ENCODE measurements at regions not wholly inside any gene's neighbourhood (a gene's known extent, or its start where the extent isn't known, plus 50 kb on each side); places are given as distances from the start of the nearest gene placed in this dataset.

DNA sequence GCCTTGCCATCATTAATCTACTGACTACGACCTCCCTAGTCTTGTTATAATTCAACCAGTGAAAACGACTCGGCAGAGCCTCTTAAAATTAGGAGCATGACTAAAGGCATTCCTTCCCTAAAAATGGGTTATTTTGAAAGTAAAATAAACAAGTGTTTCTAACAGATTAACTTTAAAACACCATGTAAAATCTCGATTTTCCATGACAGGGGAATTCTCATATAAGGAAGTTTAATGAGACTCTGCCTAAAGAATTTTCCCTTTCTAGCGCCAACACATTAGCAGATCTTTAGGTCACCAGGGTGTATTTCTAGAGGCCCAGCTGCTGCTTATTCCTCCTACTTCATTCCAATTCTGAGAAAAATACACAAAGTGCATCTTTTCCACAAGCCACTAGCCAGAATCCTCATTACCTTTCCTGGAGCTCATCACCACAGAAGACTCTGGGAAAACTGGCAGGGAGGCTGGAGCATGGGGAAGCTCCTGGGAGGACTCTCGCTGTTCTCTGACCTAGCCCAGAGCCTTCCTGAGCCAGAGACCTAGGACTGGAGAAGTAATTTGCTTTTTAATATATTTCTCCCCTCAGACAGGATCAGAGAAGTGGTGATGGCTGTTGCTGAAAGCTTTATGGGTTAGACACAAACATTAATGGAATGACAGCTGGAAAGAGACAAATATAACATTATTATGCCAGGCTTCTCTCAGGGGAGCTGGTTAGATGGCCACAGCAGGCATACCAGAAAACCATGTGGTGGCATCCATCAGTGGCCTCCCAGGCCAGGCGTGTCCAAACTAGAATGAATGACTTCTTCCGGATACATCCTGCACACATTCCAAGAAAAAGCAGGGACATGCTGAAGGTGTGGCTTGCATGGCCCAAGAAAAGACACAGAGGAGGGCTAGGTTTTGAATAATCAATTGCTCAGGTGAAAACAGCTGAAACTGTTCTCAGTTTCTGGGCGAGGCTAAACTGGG lies 63.6 kb upstream of the CTTNBP2NL start:
- H3K27ac Mint-ChIP-seq = no peak overlapping the region
- no peak for DNase-seq (ENCODE audit: low spot score)
- H3K27me3 Mint-ChIP-seq (ENCODE audit: insufficient read depth, low read depth) = peaks cover 6% of the 10 kb centered on the region
- H3K27ac ChIP-seq = no peak overlapping the region
- no peaks in the 10 kb centered on the region for H3F3A ChIP-seq (ENCODE audit: low read depth)
- no peak for TF ChIP-seq EZH2 (IDR thresholded peaks at IDR 0.05)
- TF ChIP-seq EZH2phosphoT487 (IDR thresholded peaks at IDR 0.05) = no peak
- TF ChIP-seq, protein P1, sequence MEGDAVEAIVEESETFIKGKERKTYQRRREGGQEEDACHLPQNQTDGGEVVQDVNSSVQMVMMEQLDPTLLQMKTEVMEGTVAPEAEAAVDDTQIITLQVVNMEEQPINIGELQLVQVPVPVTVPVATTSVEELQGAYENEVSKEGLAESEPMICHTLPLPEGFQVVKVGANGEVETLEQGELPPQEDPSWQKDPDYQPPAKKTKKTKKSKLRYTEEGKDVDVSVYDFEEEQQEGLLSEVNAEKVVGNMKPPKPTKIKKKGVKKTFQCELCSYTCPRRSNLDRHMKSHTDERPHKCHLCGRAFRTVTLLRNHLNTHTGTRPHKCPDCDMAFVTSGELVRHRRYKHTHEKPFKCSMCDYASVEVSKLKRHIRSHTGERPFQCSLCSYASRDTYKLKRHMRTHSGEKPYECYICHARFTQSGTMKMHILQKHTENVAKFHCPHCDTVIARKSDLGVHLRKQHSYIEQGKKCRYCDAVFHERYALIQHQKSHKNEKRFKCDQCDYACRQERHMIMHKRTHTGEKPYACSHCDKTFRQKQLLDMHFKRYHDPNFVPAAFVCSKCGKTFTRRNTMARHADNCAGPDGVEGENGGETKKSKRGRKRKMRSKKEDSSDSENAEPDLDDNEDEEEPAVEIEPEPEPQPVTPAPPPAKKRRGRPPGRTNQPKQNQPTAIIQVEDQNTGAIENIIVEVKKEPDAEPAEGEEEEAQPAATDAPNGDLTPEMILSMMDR (IDR thresholded peaks at IDR 0.05) = no peak
- no peaks in the 10 kb centered on the region for H3K9me3 ChIP-seq (ENCODE audit: low read depth)
- H4K20me1 ChIP-seq (ENCODE audit: low read depth) = no peaks in the 10 kb centered on the region
- no peaks in the 10 kb centered on the region for H3K4me1 ChIP-seq
- H2AFZ ChIP-seq (replicated peaks) = no peak overlapping the region
- H3K36me3 Mint-ChIP-seq = no peaks in the 10 kb centered on the region
- H3K4me3 Mint-ChIP-seq = no peak overlapping the region
- peaks cover 12% of the 10 kb centered on the region for H3K27me3 ChIP-seq
- H3K79me2 ChIP-seq (ENCODE audit: low read depth) = no peaks in the 10 kb centered on the region
- no peak overlapping the region for H3K9ac ChIP-seq
- H3K4me1 Mint-ChIP-seq = peaks cover 4% of the 10 kb centered on the region
- no peak overlapping the region for H3K4me2 ChIP-seq
- H3K36me3 ChIP-seq = no peaks in the 10 kb centered on the region
- H3K4me3 ChIP-seq = no peak overlapping the region
- peaks cover 6% of the 10 kb centered on the region for H3K9me3 Mint-ChIP-seq

DNA sequence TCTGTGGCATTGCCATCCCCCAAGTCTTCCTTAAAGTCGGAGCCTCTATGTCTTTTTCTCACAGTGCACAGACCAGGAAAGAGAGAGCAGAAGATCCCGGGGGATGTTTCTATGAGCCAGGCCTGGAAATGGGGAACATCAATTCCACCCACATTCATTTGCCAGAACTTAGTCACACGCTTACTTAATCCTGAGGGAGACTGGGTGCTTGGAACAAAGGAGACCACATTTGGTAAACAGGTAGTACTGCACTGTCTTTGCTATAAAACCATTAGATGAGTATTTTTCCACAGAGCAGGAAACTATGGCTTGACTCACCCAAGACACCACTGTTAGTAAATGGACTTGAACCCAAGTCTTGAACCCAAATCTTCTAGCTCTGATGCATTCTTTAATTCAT lies 60.7 kb upstream of the CTTNBP2NL start:
- Histone ChIP-seq H3K4me2 (no peak overlapping the region), H3K27ac (no peak overlapping the region), H3K9me3 (ENCODE audit: low read depth) (no peaks in the 10 kb centered on the region), H3K4me1 (no peaks in the 10 kb centered on the region), H3F3A (ENCODE audit: low read depth) (no peaks in the 10 kb centered on the region), H2AFZ (replicated peaks) (no peak overlapping the region), H3K36me3 (no peaks in the 10 kb centered on the region), H4K20me1 (ENCODE audit: low read depth) (no peaks in the 10 kb centered on the region), H3K4me3 (no peak overlapping the region), H3K9ac (no peak overlapping the region), H3K79me2 (ENCODE audit: low read depth) (no peaks in the 10 kb centered on the region), H3K27me3 (peaks cover 6% of the 10 kb centered on the region)
- H3K27ac Mint-ChIP-seq = no peak overlapping the region
- DNase-seq (ENCODE audit: low spot score) = no peak
- H3K36me3 Mint-ChIP-seq = no peaks in the 10 kb centered on the region
- TF ChIP-seq EZH2phosphoT487 (IDR thresholded peaks at IDR 0.05) (no peak), EZH2 (IDR thresholded peaks at IDR 0.05) (no peak)
- TF ChIP-seq, protein P1 (IDR thresholded peaks at IDR 0.05) = no peak
- peaks cover 8% of the 10 kb centered on the region for H3K27me3 Mint-ChIP-seq (ENCODE audit: insufficient read depth, low read depth)
- H3K4me3 Mint-ChIP-seq = no peak overlapping the region
- H3K4me1 Mint-ChIP-seq = peaks cover 7% of the 10 kb centered on the region
- H3K9me3 Mint-ChIP-seq = no peaks in the 10 kb centered on the region

DNA sequence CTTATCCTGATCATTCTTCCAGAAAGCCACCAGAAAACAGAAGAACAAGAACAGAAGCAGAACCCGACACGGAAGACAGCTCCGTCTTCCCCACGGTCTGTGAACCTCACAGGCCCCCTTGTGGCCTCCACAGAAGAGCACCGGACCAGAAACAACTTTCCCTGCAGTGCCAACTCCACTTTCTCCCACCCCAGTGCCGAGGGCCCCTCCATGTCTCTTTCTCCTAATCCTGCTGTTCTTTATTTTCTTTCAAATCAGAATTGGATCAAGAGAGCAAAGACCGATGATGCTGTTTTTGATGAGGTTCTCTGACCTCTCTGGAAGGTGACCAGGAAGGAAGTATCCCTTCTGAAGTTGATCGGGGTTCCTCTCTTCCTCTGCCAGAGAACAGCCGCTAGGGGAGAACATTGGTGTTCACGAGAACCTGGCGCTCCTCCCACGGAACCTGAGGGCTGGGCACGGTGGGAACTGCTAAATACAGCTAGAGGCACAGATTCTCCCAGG lies 58.9 kb upstream of the CTTNBP2NL start:
- no peak overlapping the region for H3K4me3 Mint-ChIP-seq
- no peak overlapping the region for H3K9ac ChIP-seq
- H3K4me1 ChIP-seq = no peaks in the 10 kb centered on the region
- no peaks in the 10 kb centered on the region for H3K36me3 Mint-ChIP-seq
- H4K20me1 ChIP-seq (ENCODE audit: low read depth) = no peaks in the 10 kb centered on the region
- H3K27me3 ChIP-seq = peaks cover 6% of the 10 kb centered on the region
- DNase-seq (ENCODE audit: low spot score) = peak; percentile 24
- H3K9me3 ChIP-seq (ENCODE audit: low read depth) = no peaks in the 10 kb centered on the region
- H3K4me3 ChIP-seq = no peak overlapping the region
- peaks cover 6% of the 10 kb centered on the region for H3K27me3 Mint-ChIP-seq (ENCODE audit: insufficient read depth, low read depth)
- H3F3A ChIP-seq (ENCODE audit: low read depth) = no peaks in the 10 kb centered on the region
- H3K4me1 Mint-ChIP-seq = peaks cover 7% of the 10 kb centered on the region
- no peak overlapping the region for H2AFZ ChIP-seq (replicated peaks)
- H3K27ac Mint-ChIP-seq = peak overlapping the region; percentile 37
- H3K27ac ChIP-seq = no peak overlapping the region
- no peak for TF ChIP-seq EZH2phosphoT487 (IDR thresholded peaks at IDR 0.05)
- TF ChIP-seq, protein P1 (IDR thresholded peaks at IDR 0.05) = peak; percentile 49
- no peak overlapping the region for H3K4me2 ChIP-seq
- no peaks in the 10 kb centered on the region for H3K79me2 ChIP-seq (ENCODE audit: low read depth)
- no peaks in the 10 kb centered on the region for H3K36me3 ChIP-seq
- H3K9me3 Mint-ChIP-seq = no peaks in the 10 kb centered on the region
